IMR-90 (cell line): ENCODE measurements at regions not wholly inside any gene's neighbourhood (a gene's known extent, or its start where the extent isn't known, plus 50 kb on each side); places are given as distances from the start of the nearest gene placed in this dataset.

Experiments used
- ATAC-seq: fragments of 200-7000 bp; cut with Tn5 transposase; 2 replicates; pipeline ENCODE4 v1.9.1; 2020; ENCODE audit warnings: low read depth, mild to moderate bottlenecking, moderate library complexity
- BruUV-seq: library from RNA; stranded (reverse); fragments of 400-500 nt; replicated peaks from 2 replicates; lab custom pipeline; 2021; lab: Mats Ljungman, UMichigan
- CTCF ChIA-PET: fragments of 300-600 bp; formaldehyde crosslinking; extraction: SDS; loops from one replicate; lab custom pipeline; 2021; ENCODE audit warnings: antibody characterized with exemption; lab: Yijun Ruan, JAX
- POLR2A ChIA-PET: fragments of 300-600 bp; sonication (Branson Sonifier 250); formaldehyde crosslinking; loops from one replicate; lab custom pipeline; 2022; ENCODE audit warnings: antibody characterized with exemption; ENCODE audit not compliant: unreplicated experiment; lab: Charles Lee
- DNase-seq: peaks from one replicate; pipeline ENCODE4 v3.0.0; 2013
- H2AFZ ChIP-seq: replicated peaks from 2 replicates; pipeline ENCODE3; 2013; ENCODE audit warnings: low read length, mild to moderate bottlenecking; ENCODE audit not compliant: poor library complexity
- H2AK5ac ChIP-seq: 2 replicates; pipeline ENCODE4 v1.6.1; 2013; ENCODE audit warnings: low read depth, low read length, inconsistent platforms
- H2AK9ac ChIP-seq: replicated peaks from 2 replicates; pipeline ENCODE3; 2013; ENCODE audit warnings: mild to moderate bottlenecking, low read depth, low read length, moderate library complexity; ENCODE audit not compliant: poor library complexity
- H2BK120ac ChIP-seq: 2 replicates; pipeline ENCODE4 v1.6.1; 2013; ENCODE audit warnings: low read depth, low read length, inconsistent platforms
- H2BK15ac ChIP-seq: 3 replicates; pipeline ENCODE4 v1.6.1; 2013; ENCODE audit warnings: low read depth, low read length, inconsistent platforms
- H2BK20ac ChIP-seq: 2 replicates; pipeline ENCODE4 v1.6.1; 2013; ENCODE audit warnings: low read depth, mild to moderate bottlenecking, inconsistent platforms, low read length, moderate library complexity
- H2BK5ac ChIP-seq: 2 replicates; pipeline ENCODE4 v1.6.1; 2013; ENCODE audit warnings: mild to moderate bottlenecking, low read depth, low read length, inconsistent platforms; ENCODE audit not compliant: poor library complexity, severe bottlenecking
- H3K14ac ChIP-seq: replicated peaks from 2 replicates; pipeline ENCODE4 v1.6.1; 2013; ENCODE audit warnings: low read depth, low read length, inconsistent platforms
- H3K18ac ChIP-seq: 2 replicates; pipeline ENCODE4 v1.6.1; 2013; ENCODE audit warnings: low read depth, low read length, control low read depth
- H3K23ac ChIP-seq: 2 replicates; pipeline ENCODE4 v1.6.1; 2013; ENCODE audit warnings: low read depth, low read length, inconsistent platforms
- H3K27ac ChIP-seq: 2 replicates; pipeline ENCODE4 v1.5.1; 2013; ENCODE audit warnings: mild to moderate bottlenecking, control low read depth, low read length; ENCODE audit not compliant: insufficient read depth
- H3K27me3 ChIP-seq: 2 replicates; pipeline ENCODE4 v1.6.1; 2013; ENCODE audit warnings: low read length; ENCODE audit not compliant: control insufficient read depth, insufficient read depth
- H3K36me3 ChIP-seq: 2 replicates; pipeline ENCODE4 v1.6.1; 2013; ENCODE audit warnings: low read length, mixed read lengths; ENCODE audit not compliant: control insufficient read depth, insufficient read depth
- H3K4ac ChIP-seq: 2 replicates; pipeline ENCODE4 v1.6.1; 2013; ENCODE audit warnings: low read depth, low read length, inconsistent platforms
- H3K4me1 ChIP-seq: 2 replicates; pipeline ENCODE4 v1.6.1; 2013; ENCODE audit warnings: low read length, mixed read lengths; ENCODE audit not compliant: control insufficient read depth, insufficient read depth
- H3K4me2 ChIP-seq: 2 replicates; pipeline ENCODE4 v1.6.1; 2013; ENCODE audit warnings: low read depth, mild to moderate bottlenecking, control low read depth, low read length, moderate library complexity
- H3K4me3 ChIP-seq: 2 replicates; pipeline ENCODE4 v1.5.1; 2013; ENCODE audit warnings: low read depth, mild to moderate bottlenecking, control low read depth, low read length, moderate library complexity; ENCODE audit not compliant: insufficient read depth
- H3K56ac ChIP-seq: 2 replicates; pipeline ENCODE4 v1.6.1; 2013; ENCODE audit warnings: low read length, inconsistent platforms; ENCODE audit not compliant: insufficient read depth; ENCODE audit errors: extremely low read depth
- H3K79me1 ChIP-seq, 2 experiments: 2 replicates each; pipeline ENCODE4 v1.6.1; 2013; ENCODE audit warnings: low read length in 2 of 2, inconsistent platforms in 1 of 2, low read depth in 1 of 2
- H3K9ac ChIP-seq: 2 replicates; pipeline ENCODE4 v1.6.1; 2013; ENCODE audit warnings: low read depth, low read length, control low read depth
- H3K9me1 ChIP-seq: 2 replicates; pipeline ENCODE4 v1.6.1; 2013; ENCODE audit warnings: low read length, inconsistent platforms; ENCODE audit not compliant: insufficient read depth
- H3K9me3 ChIP-seq: 2 replicates; pipeline ENCODE4 v1.6.1; 2013; ENCODE audit warnings: low read length; ENCODE audit not compliant: control insufficient read depth, insufficient read depth
- H4K20me1 ChIP-seq: 2 replicates; pipeline ENCODE4 v1.6.1; 2013; ENCODE audit warnings: low read length, inconsistent platforms; ENCODE audit not compliant: insufficient read depth
- H4K5ac ChIP-seq: 2 replicates; pipeline ENCODE4 v1.6.1; 2013; ENCODE audit warnings: mild to moderate bottlenecking, low read depth, low read length, control low read depth
- H4K8ac ChIP-seq, 2 experiments: 2 replicates each; pipeline ENCODE4 v1.6.1; 2013; ENCODE audit warnings: low read depth in 2 of 2, low read length in 2 of 2, control low read depth in 1 of 2, inconsistent platforms in 1 of 2
- H4K91ac ChIP-seq: 2 replicates; pipeline ENCODE4 v1.6.1; 2013; ENCODE audit warnings: low read depth, low read length, inconsistent platforms; ENCODE audit not compliant: insufficient read depth
- BHLHE40 ChIP-seq: fragments of 150-350 bp; IDR thresholded peaks from 2 replicates; pipeline ENCODE4 v1.6.1; 2016; ENCODE audit warnings: mild to moderate bottlenecking, low read depth, low read length
- CEBPB ChIP-seq: IDR thresholded peaks from 2 replicates; pipeline ENCODE4 v1.6.1; 2012; ENCODE audit warnings: low read depth, low read length, improper control_type of control experiment
- CHD1 ChIP-seq: IDR thresholded peaks from 2 replicates; pipeline ENCODE4 v1.6.1; 2012; ENCODE audit warnings: low read depth, low read length, improper control_type of control experiment
- CTCF ChIP-seq: conservative IDR thresholded peaks from 2 replicates; pipeline ENCODE4 v1.5.1; 2012; ENCODE audit warnings: mild to moderate bottlenecking, low read depth, low read length, improper control_type of control experiment
- ELK1 ChIP-seq: fragments of 150-350 bp; IDR thresholded peaks from 2 replicates; pipeline ENCODE4 v1.6.1; 2016; ENCODE audit warnings: low read depth, mild to moderate bottlenecking, low read length, moderate library complexity, borderline replicate concordance
- FOS ChIP-seq: fragments of 150-350 bp; IDR thresholded peaks from 2 replicates; pipeline ENCODE4 v1.6.1; 2016; ENCODE audit warnings: low read depth, low read length
- MAFK ChIP-seq: IDR thresholded peaks from 2 replicates; pipeline ENCODE4 v1.6.1; 2012; ENCODE audit warnings: low read depth, low read length, improper control_type of control experiment
- MAZ ChIP-seq: IDR thresholded peaks from 2 replicates; pipeline ENCODE4 v1.6.1; 2012; ENCODE audit warnings: low read depth, mild to moderate bottlenecking, low read length, improper control_type of control experiment, moderate library complexity, borderline replicate concordance
- MXI1 ChIP-seq: IDR thresholded peaks from 2 replicates; pipeline ENCODE4 v1.6.1; 2012; ENCODE audit warnings: low read depth, mild to moderate bottlenecking, low read length, moderate library complexity, borderline replicate concordance
- NFE2L2 ChIP-seq: fragments of 150-350 bp; IDR thresholded peaks from 2 replicates; pipeline ENCODE4 v1.6.1; 2016; ENCODE audit warnings: low read depth, mild to moderate bottlenecking, low read length
- POLR2A ChIP-seq: IDR thresholded peaks from 2 replicates; pipeline ENCODE4 v1.6.1; 2012; ENCODE audit warnings: mild to moderate bottlenecking, low read depth, low read length
- RAD21 ChIP-seq: IDR thresholded peaks from 2 replicates; pipeline ENCODE4 v1.6.1; 2012; ENCODE audit warnings: low read length, improper control_type of control experiment
- RCOR1 ChIP-seq: IDR thresholded peaks from 2 replicates; pipeline ENCODE4 v1.6.1; 2012; ENCODE audit warnings: mild to moderate bottlenecking, low read length, improper control_type of control experiment; ENCODE audit not compliant: insufficient replicate concordance
- SMC3 ChIP-seq: fragments of 150-350 bp; IDR thresholded peaks from 2 replicates; pipeline ENCODE4 v1.6.1; 2016; ENCODE audit warnings: low read depth, mild to moderate bottlenecking, antibody characterized with exemption, low read length, moderate library complexity
- USF2 ChIP-seq: fragments of 150-350 bp; IDR thresholded peaks from 2 replicates; pipeline ENCODE4 v1.6.1; 2017; ENCODE audit warnings: mild to moderate bottlenecking, antibody characterized with exemption, low read length, low read depth
- WGBS, 2 experiments: methylation state at CpG; one replicate each; pipeline versions ENCODE4 v1.1.5 to v1.1.7; 2013; ENCODE audit warnings: missing lambda C conversion rate in 2 of 2; ENCODE audit not compliant: insufficient read length in 1 of 2; ENCODE audit errors: extremely low coverage in 2 of 2; 5-methylcytosine and 5-hydroxymethylcytosine counted together
- dilution Hi-C: fragments of 300-500 bp; cut with HindIII; formaldehyde crosslinking; loops from one replicate; pipeline ENCODE4 v1.14.3; 2018; ENCODE audit warnings: low sequenced_read_pairs; ENCODE audit not compliant: unreplicated experiment
- in situ Hi-C: fragments of 300-500 bp; cut with MboI; formaldehyde crosslinking; loops from 3 replicates; pipeline ENCODE4 v1.14.3; 2019; ENCODE audit warnings: low sequenced_read_pairs, inconsistent platforms, mixed read lengths
- intact Hi-C: fragments of 100-400 bp; cut with micrococcal nuclease; formaldehyde crosslinking; loops from 2 replicates; pipeline ENCODE4 v1.10.0; 2022

GRCh38 chr16:55403464-55403863 lies 75.5 kb upstream of the MMP2 start:
- Histone ChIP-seq H4K20me1 (no peaks in the 10 kb centered on the region), H3K4me3 (no peak overlapping the region), H2BK5ac (no peak overlapping the region), H3K4ac (no peak overlapping the region), H3K9ac (no peak overlapping the region), H3K36me3 (no peaks in the 10 kb centered on the region), H3K56ac (no peak overlapping the region), H2AK9ac (no peak overlapping the region), H3K9me1 (no peaks in the 10 kb centered on the region), H3K4me1 (no peaks in the 10 kb centered on the region), H3K4me2 (no peak overlapping the region), H4K91ac (no peak overlapping the region), H3K18ac (no peak overlapping the region), H4K5ac (no peak overlapping the region), H3K79me1 (no peaks in the 10 kb centered on the region), H2AK5ac (no peak overlapping the region), H3K27me3 (no peaks in the 10 kb centered on the region), H3K14ac (no peak overlapping the region), H4K8ac (no peak overlapping the region), H2AFZ (no peak overlapping the region), H3K9me3 (no peaks in the 10 kb centered on the region), H2BK120ac (no peak overlapping the region), H2BK15ac (no peak overlapping the region), H3K23ac (no peak overlapping the region), H2BK20ac (no peak overlapping the region), H3K27ac (no peak overlapping the region)
- WGBS, 2 experiments = 40% methylated on average over 1 of the region's 1 CpG; no CpG with 5 or more reads in 1 of the 2 experiments
- dilution Hi-C loops = no loop called here
- in situ Hi-C loops = no loop called here
- intact Hi-C loops = no loop called here
- DNase-seq = no peak
- no TSS peak for BruUV-seq
- ChIA-PET CTCF (no interaction called here), POLR2A (no interaction called here)
- TF ChIP-seq FOS (no peak), RAD21 (no peak), NFE2L2 (no peak), CEBPB (no peak), RCOR1 (no peak), USF2 (no peak), CTCF (no peak), MAFK (no peak), SMC3 (no peak), MAZ (no peak), BHLHE40 (no peak), MXI1 (no peak), POLR2A (no peak), ELK1 (no peak), CHD1 (no peak)
- no peak for ATAC-seq
